MCF 10A (cell line): ENCODE measurements at regions not wholly inside any gene's neighbourhood (a gene's known extent, or its start where the extent isn't known, plus 50 kb on each side); places are given as distances from the start of the nearest gene placed in this dataset.
"Not testable (repeated sequence)": the region's sequence is repeated elsewhere in the genome, so short reads cannot be mapped to it uniquely, and the experiment has no call there.

Source experiments
- BruUV-seq: library from RNA; stranded (reverse); fragments of 400-500 nt; replicated peaks from 2 replicates; lab custom pipeline; 2021; lab: Mats Ljungman, UMichigan
- CTCF ChIA-PET: fragments of 300-600 bp; sonication (Branson Sonifier 250); formaldehyde crosslinking; extraction: SDS; loops from one replicate; lab custom pipeline; 2021; ENCODE audit warnings: antibody characterized with exemption, inconsistent platforms; lab: Yijun Ruan, JAX
- POLR2A ChIA-PET: fragments of 300-600, 350-650 bp; sonication (Branson Sonifier 250); formaldehyde crosslinking; extraction: SDS; loops from one replicate; lab custom pipeline; 2020; ENCODE audit warnings: antibody characterized with exemption, inconsistent platforms; lab: Yijun Ruan, JAX
- DNase-seq: peaks from one replicate; pipeline ENCODE4 v3.0.0-alpha.2; 2018; ENCODE audit not compliant: unreplicated experiment
- H3K27ac Mint-ChIP-seq: one replicate; pipeline ENCODE4 v1.8.0; 2022; ENCODE audit warnings: mild to moderate bottlenecking, low read depth, mixed read lengths; ENCODE audit not compliant: unreplicated experiment
- H3K27me3 Mint-ChIP-seq: one replicate; pipeline ENCODE4 v1.8.0; 2022; ENCODE audit warnings: mixed read lengths; ENCODE audit not compliant: insufficient read depth, unreplicated experiment
- H3K36me3 Mint-ChIP-seq: one replicate; pipeline ENCODE4 v1.8.0; 2022; ENCODE audit warnings: mild to moderate bottlenecking, moderate library complexity, mixed read lengths; ENCODE audit not compliant: insufficient read depth, unreplicated experiment
- H3K4me1 Mint-ChIP-seq: one replicate; pipeline ENCODE4 v1.8.0; 2022; ENCODE audit warnings: mixed read lengths; ENCODE audit not compliant: insufficient read depth, unreplicated experiment
- H3K4me3 Mint-ChIP-seq: one replicate; pipeline ENCODE4 v1.8.0; 2022; ENCODE audit warnings: mild to moderate bottlenecking, moderate library complexity, mixed read lengths; ENCODE audit not compliant: unreplicated experiment
- H3K9me3 Mint-ChIP-seq: one replicate; pipeline ENCODE4 v1.8.0; 2022; ENCODE audit warnings: mixed read lengths; ENCODE audit not compliant: unreplicated experiment
- intact Hi-C: fragments of 100-400 bp; cut with micrococcal nuclease; formaldehyde crosslinking; loops from 2 replicates; pipeline ENCODE4 v1.14.1; 2022
- TF ChIP-seq, protein P1 (sequence below): fragments of 200-600 bp; IDR thresholded peaks from one replicate; pipeline ENCODE4 v1.8.0; 2022; ENCODE audit warnings: antibody characterized with exemption, mild to moderate bottlenecking; ENCODE audit not compliant: unreplicated experiment

DNA sequence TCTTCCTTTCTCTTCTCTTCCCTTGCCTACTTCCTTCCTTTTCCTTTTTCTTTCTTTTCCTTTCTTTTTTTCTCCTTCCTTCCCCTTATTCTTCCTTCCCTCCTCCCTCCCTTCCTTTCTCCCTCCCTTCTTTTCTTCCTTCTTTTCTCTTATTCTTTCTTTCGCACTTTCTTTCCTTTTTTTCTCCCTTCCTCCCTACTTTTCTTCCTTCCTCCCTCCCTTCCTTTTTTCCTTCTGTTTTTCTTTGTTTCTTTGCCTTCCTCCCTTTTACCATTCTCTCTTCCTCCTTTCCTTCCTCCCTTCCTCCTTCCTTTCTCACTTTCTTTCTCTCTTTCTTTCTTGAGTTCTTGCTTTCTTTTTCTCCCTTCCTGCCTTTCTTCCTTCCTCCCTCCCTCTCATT is 416.5 kb downstream of the ANKRD30B start:
- BruUV-seq, H3K4me3 Mint-ChIP-seq, H3K27me3 Mint-ChIP-seq, intact Hi-C loops, H3K4me1 Mint-ChIP-seq, H3K36me3 Mint-ChIP-seq, POLR2A ChIA-PET, H3K27ac Mint-ChIP-seq, CTCF ChIA-PET, DNase-seq, H3K9me3 Mint-ChIP-seq: not testable (repeated sequence)

DNA sequence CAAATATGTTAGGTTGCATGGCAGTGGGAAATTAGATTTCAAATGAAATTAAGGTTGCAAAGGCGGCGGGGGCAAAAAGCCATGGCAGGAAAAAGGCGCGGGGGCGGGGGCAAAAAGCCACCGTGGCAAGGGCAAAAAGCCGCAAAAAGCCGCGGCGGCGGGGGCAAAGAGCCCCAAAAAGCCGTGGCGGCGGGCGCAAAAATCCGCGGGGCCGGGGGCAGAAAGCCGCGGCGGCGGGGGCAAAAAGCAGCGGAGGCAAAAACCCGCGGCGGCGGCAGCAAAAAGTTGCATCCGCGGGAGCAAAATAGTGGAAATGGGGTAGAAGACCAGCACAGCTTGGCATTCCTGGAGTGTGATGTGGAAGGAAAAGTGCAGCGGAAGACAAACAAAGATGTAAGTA is 417.1 kb downstream of the ANKRD30B start:
- no peak overlapping the region for H3K27ac Mint-ChIP-seq
- intact Hi-C loops = no loop called here
- no peaks in the 10 kb centered on the region for H3K27me3 Mint-ChIP-seq
- H3K36me3 Mint-ChIP-seq = no peaks in the 10 kb centered on the region
- H3K9me3 Mint-ChIP-seq = peaks cover 9% of the 10 kb centered on the region
- no TSS peak for BruUV-seq
- DNase-seq = no peak
- POLR2A ChIA-PET = no interaction called here
- no peaks in the 10 kb centered on the region for H3K4me1 Mint-ChIP-seq
- TF ChIP-seq, protein P1, sequence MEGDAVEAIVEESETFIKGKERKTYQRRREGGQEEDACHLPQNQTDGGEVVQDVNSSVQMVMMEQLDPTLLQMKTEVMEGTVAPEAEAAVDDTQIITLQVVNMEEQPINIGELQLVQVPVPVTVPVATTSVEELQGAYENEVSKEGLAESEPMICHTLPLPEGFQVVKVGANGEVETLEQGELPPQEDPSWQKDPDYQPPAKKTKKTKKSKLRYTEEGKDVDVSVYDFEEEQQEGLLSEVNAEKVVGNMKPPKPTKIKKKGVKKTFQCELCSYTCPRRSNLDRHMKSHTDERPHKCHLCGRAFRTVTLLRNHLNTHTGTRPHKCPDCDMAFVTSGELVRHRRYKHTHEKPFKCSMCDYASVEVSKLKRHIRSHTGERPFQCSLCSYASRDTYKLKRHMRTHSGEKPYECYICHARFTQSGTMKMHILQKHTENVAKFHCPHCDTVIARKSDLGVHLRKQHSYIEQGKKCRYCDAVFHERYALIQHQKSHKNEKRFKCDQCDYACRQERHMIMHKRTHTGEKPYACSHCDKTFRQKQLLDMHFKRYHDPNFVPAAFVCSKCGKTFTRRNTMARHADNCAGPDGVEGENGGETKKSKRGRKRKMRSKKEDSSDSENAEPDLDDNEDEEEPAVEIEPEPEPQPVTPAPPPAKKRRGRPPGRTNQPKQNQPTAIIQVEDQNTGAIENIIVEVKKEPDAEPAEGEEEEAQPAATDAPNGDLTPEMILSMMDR = no peak
- no peak overlapping the region for H3K4me3 Mint-ChIP-seq
- CTCF ChIA-PET = no interaction called here

DNA sequence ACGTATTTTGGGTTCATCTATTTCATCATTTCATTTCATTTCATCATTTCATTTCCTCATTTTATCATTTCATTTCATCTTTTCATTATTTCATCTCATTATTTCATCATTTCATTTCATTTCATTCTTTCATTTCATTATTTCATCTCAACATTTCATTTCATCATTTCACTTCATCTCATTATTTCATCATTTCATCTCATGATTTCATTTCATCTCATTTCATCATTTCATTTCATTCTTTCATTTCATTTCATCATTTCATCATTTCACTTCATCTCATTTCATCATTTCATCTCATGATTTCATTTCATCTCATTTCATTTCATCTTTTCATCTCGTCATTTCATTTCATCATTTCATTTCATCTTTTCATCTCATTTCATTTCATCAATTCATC is 445.1 kb downstream of the ANKRD30B start:
- H3K9me3 Mint-ChIP-seq, intact Hi-C loops, BruUV-seq, H3K4me1 Mint-ChIP-seq, H3K27ac Mint-ChIP-seq, DNase-seq, CTCF ChIA-PET, POLR2A ChIA-PET, H3K4me3 Mint-ChIP-seq, H3K36me3 Mint-ChIP-seq, H3K27me3 Mint-ChIP-seq: not testable (repeated sequence)

DNA sequence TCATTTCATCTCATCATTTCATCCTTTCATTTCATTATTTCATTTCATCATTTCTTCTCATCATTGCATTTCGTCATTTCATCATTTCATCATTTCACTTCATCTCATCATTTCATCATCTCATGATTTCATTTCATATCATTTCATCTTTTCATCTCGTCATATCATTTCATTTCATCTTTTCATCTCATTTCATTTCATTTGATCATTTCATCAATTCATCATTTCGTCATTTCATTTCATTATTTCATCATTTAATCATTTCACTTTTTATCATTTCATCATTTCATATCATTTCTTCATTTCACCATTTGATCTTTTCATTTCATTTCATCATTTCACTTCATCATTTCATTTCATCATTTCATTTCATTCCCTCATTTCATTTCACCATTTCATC is 445.8 kb downstream of the ANKRD30B start:
- BruUV-seq, H3K4me3 Mint-ChIP-seq: not testable (repeated sequence)

DNA sequence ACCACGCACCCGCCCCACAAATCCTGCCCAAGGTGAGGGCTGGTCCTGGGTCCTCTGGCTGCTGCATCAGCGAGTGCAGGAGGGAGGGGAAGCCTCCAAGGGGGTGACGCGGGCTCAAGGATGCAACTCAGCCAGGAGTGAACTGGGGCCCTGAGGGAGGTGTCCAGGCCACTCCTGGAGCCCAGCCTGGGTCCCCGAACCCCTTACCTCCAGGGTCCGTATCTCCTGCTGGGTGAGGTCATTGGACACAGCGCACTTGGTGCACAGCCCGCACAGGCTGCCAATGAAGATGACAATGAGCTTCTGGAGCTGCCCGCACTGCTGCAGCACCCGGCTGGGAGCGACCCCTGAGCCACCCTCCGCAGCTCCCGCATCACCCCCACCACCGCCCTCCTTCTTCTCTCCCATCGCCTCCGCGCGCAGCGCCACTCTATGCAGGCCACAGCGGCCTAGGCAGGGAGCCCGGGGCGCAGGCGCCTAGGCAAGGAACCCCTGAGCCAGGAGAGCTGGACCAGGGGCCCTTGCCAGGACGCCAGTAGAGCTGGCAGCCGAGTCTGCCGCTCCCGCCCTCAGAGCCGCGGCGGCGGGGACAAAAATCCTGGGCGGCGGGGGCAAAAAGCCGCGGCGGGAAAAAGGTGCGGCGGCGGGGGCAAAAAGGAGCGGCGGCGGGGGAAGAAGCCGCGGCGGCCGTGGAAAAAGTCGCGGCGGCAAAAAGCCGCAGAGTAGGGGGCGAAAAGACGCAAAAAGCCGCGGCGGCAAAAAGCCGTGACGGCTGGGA is 449.6 kb downstream of the ANKRD30B start:
- POLR2A ChIA-PET, intact Hi-C loops, H3K27me3 Mint-ChIP-seq, BruUV-seq, H3K9me3 Mint-ChIP-seq, CTCF ChIA-PET, H3K27ac Mint-ChIP-seq, DNase-seq, H3K4me1 Mint-ChIP-seq, H3K36me3 Mint-ChIP-seq: not testable (repeated sequence)
- peak overlapping the region; percentile 70 for H3K4me3 Mint-ChIP-seq

More for the DNA sequence above, 445.8 kb downstream of the ANKRD30B start:
- CTCF ChIA-PET, H3K4me1 Mint-ChIP-seq, H3K9me3 Mint-ChIP-seq, H3K27ac Mint-ChIP-seq, intact Hi-C loops, H3K27me3 Mint-ChIP-seq, DNase-seq, POLR2A ChIA-PET, H3K36me3 Mint-ChIP-seq: not testable (repeated sequence)

DNA sequence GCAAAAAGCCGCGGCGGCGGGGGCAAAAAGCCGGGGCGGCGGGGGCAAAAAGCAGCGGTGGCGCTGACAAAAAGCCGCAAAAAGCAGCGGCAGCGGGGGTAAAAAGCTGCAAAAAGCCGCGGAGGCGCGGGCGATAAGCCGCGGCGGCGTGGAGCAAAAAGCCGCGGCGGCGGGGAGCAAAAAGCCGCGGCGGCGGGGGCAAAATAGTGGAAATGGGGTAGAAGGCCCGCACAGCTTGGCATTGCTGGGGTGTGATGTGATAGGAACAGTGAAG is 450.1 kb downstream of the ANKRD30B start:
- TF ChIP-seq, protein P1 = no peak
- H3K36me3 Mint-ChIP-seq = no peaks in the 10 kb centered on the region
- no TSS peak for BruUV-seq
- POLR2A ChIA-PET = no interaction called here
- no peaks in the 10 kb centered on the region for H3K4me1 Mint-ChIP-seq
- CTCF ChIA-PET = no interaction called here
- intact Hi-C loops = no loop called here
- H3K9me3 Mint-ChIP-seq = no peaks in the 10 kb centered on the region
- peak overlapping the region; percentile 70 for H3K4me3 Mint-ChIP-seq
- no peak overlapping the region for H3K27ac Mint-ChIP-seq
- no peaks in the 10 kb centered on the region for H3K27me3 Mint-ChIP-seq
- DNase-seq = no peak
